NCI-H2227 (cell line): ENCODE measurements at regions not wholly inside any gene's neighbourhood (a gene's known extent, or its start where the extent isn't known, plus 50 kb on each side); places are given as distances from the start of the nearest gene placed in this dataset.
"Not testable (repeated sequence)": the region's sequence is repeated elsewhere in the genome, so short reads cannot be mapped to it uniquely, and the experiment has no call there.

Source experiments
- DNase-seq: peaks from one replicate; lab custom pipeline; 2025; ENCODE audit not compliant: unreplicated experiment; lab: John Stamatoyannopoulos, UW

DNA sequence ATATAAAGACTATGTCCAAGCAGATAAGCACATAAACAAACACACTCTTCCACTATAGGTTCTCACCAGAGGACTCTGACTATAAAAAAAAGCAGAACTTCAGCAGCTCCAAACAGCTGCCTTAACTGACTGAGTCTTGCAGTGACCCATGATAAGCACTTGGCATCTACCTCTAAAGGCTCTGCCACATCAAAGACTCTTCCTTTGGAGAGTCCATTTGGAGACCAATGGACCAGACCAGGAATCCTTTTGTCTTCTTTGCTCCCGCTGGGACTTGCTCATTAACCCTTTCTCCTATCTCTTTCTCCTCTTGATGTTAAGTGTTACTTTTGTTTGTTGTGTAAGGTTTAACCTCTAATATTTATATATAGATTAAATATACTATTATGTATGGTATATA lies 424.1 kb downstream of the RSL24D1 start:
- no peak for DNase-seq

DNA sequence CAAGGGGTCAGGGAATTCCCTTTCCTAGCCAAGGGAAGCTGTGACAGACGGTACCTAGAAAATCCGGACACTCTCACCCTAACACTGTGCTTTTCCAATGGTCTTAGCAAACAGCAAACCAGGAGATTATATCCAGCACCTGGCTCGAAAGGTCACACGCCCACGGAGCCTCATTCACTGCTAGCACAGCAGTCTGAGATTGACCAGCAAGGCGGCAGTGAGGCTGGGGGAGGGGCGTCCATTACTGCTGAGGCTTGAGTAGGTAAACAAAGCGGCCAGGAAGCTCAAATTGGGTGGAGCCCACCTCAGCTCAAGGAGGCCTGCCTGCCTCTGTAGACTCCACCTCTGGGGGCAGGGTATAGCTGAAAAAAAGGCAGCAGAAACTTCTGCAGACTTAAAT lies 447.3 kb downstream of the RSL24D1 start:
- DNase-seq: not testable (repeated sequence)

DNA sequence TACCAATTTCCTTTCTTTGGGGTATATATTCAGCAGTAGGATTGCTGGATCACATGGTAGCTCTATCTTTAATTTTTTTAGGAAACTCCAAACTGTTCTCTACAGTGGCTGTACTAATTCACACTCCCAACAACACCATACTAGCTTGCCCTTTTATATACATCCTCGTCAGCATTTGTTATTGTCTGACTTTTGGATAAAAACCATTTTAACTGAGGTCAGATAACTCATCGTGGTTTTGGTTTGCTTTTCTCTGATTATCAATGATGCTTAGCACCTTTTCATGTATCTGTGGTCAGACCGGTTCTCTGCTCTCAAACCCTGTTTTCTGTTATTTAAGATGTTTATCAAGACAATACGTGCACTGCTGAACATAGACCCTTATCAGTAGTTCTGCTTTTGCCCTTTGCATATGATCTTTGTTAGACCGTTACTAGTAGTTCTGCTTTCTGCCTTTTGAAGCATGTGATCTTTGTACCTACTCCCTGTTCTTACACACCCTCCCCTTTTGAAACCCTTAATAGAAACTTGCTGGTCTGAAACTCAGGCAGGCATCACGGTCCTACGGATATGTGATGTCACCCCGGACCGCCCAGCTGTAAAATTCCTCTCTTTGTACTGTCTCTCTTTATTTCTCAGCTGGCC lies 474.3 kb downstream of the RSL24D1 start:
- no peak for DNase-seq

DNA sequence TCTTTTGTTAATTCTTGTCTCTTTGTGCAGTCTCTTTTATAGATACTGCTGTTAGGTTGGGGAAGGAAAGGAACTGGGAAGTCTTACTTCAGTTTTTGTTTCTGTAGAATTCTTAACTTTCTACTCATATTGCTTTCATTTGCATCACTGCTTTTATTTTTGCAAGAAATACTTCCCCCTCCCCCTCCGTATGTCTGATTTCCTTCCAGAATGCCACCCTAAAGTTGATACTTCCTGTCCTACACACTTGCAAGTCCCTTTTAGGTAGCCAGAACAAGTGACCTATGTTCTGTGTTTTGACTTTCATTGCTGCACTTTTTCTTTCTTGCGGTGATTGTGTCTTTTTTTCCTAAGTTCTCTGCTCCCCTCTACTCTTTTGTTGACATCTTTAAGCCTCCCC lies 477.4 kb downstream of the RSL24D1 start:
- DNase-seq: no peak

DNA sequence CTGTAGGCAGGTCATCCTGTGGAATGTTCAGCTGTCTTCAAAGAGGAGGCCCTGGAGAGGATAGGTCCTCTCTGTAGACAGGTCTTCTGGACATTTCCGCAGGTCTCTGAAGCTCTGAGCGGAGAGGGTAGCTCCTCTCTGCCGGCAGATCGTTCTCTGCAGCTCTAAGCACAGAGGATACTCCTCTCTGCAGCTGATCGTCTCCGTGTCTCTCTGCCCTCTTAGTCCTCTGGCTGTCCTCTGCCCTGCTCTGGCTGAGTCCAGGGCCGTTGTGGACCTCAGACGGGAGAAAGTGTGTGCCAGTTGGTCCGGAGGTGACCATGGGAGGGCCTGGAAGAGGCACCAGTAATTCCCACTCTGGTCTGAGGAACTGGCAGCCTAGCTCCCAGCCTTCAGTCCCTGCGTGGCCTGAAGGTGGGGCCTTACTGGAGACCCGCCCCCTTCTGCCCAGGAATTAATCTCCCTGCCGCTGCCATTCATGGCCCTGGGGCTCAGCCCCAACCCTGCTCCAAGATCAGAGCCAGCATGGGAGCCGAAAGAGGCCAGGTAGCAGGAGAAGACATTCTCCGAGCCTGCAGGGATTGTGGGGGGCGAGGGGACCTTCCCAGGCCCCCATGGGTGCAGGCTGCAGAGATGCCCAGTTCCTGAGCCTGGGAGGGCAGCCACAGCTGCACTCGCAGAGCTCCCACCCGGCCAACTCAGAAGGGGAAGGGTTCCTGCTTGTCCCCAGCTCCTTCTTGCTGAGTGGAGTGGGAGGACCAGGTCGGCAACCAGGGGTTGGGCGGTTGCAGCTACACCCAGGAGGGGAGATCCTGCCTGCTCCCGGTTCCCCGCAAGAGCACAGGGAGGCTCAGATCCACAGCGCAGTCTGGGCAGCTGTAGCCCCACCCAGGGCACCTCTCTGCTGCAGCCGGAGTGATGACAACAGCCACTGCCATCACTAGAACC lies 488.7 kb downstream of the RSL24D1 start:
- DNase-seq: no peak

DNA sequence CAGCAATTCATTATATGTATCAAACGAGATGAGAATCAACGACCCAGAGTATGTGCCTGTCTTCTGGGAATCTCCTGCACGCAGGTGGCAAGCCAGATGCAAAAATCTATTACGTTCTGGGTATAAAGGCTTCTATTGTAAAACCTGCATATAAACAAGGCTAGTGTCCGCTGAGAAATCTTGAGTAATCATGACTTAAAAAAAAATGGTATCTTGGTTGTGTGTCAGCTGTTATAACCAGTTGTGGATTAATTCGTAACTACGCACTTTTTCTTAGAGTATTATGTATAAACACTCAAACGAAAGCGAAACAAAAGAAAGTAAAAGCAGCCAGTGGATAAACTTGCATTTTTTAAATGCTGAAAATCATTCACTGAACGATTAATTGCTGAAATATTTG lies 509.1 kb downstream of the RSL24D1 start:
- DNase-seq: no peak
